Left forelimb (tissue), 1 donor: ENCODE measurements at regions not wholly inside any gene's neighbourhood (a gene's known extent, or its start where the extent isn't known, plus 50 kb on each side); places are given as distances from the start of the nearest gene placed in this dataset.

Experiments
- DNase-seq: peaks from one replicate; pipeline ENCODE4 v3.0.0-alpha.2; 2018; ENCODE audit warnings: low spot score

GRCh38 chr7:41294556-41295454, 408.1 kb downstream of the INHBA start:
- no peak for DNase-seq

DNA sequence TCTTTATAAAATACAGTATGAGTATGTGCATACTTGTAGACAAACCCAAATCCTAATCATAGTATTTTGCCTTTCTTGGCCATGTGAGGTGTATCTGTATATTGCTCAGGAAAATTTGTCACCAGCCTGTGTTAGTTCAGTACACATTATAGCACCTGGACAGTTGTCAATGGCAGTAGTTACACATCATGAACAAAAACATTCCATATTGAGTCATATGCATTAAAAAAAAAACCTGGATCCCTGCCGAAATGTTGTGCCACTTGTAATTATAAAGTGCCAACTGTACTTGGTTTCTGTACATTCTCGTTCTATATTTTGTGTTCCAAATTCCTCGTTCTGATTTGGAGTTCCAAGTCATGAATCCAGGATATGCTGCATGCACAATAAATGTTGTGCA, 410.4 kb downstream of the INHBA start:
- DNase-seq, result no peak

- no peak for DNase-seq
Observed at GRCh38 chr7:41287559-41288335, 415.1 kb downstream of the INHBA start.

DNA sequence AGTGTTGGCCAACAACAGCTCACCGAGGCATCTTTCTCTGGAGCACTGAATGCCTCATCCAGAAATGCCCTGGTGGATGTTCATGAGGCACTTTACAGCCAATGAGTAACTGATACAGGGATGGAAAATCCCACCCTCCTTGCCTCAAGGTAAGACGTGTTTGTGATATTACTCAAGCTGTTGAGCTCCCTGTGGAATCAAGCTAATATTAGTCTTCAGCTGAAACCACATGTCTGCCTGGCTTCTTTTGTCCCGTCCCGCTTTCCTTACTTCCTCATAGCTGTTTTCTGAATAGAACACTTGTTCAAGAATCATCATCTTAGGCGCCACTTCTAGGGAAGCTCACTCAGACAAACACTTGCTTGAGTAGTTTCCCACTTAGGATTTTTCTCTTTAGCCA, 422.4 kb downstream of the INHBA start:
- no peak for DNase-seq

DNA sequence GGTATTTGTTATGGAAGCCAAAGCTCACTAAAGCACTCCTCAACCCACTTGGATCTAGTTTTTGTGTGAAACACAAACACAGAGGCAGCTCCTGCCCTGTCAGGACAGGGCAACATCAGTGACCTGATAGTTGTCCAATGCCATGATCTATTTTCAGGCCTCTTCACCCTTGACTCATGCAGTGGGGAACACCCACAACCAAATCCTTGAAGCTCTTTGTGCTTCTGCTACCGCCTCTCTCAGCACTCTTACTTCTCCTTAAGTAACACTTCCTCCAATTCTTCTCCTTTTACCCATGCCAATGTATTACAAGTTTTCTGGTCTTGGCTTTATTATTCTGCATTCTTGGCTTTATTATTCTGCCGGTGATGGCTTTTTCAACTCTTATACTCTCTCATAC, 425.3 kb downstream of the INHBA start:
- no peak for DNase-seq

GRCh38 chr7:41275255-41275654, 427.6 kb downstream of the INHBA start:
- DNase-seq, result no peak

DNA sequence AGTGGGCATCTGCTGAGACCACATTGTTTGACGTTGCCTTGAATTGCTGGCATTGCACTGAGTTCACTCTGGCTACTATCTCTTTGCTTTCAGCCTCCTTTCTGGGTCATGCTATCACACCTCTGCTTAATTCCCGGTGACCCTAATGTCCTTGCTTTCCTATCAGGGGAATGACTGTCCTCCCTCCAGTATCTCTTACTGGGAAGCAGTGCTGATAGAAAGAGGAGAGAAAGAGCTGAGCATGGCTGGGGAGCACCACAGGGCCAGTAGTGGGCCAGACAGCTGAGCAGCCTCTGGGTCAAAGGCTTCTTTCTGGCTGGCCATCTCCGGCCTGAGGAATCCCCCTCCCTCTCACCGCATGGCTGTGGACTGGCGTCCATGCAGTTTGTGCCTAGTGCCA, 428.7 kb downstream of the INHBA start:
- no peak for DNase-seq

- no peak for DNase-seq
Observed at GRCh38 chr7:41272664-41273063, 430.2 kb downstream of the INHBA start.

GRCh38 chr7:41268878-41269277, 434.0 kb downstream of the INHBA start:
- DNase-seq, result no peak

GRCh38 chr7:41261080-41261479, 441.8 kb downstream of the INHBA start:
- no peak for DNase-seq

DNA sequence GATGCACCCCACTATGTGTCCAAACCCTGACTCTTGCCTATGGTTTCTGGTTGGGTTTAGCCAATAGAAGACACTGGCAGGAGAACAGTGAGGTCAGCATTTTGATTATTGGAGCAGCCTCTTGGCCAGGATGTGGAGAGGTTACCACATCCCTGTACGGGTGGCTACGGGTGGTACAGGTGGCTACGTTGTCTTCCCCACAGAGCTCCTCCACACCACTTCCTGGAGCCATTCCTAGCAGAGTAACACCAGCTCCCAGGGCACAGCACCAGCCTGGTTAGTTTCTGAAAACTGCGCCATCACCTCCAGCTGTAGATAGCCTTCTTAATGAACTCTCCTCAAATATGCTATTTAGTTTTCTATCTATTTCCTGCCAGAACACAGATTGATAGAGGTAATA, 445.2 kb downstream of the INHBA start:
- DNase-seq, result no peak

- no peak for DNase-seq
Observed at GRCh38 chr7:41256186-41256945, 446.5 kb downstream of the INHBA start.

- no peak for DNase-seq
Observed at GRCh38 chr7:41255716-41256115, 447.2 kb downstream of the INHBA start.

DNA sequence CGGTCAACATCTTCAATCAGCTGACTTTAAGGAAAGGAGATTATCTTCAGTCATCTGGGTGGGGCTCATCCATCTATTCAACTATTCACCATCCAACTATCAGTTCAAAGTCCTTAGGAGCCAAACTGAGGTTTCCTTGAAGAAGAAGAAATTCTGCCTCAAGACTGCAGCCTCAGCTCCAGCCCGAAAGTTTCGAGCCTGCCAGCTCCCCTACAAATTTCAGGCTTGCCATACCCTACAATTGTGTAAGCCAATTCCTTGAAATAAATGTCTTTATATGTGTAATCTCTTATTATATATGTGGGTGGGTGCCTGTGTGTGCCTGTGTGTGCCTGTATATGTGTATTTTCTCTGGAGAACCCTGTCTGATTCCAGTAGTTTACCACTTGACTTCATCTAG, 447.8 kb downstream of the INHBA start:
- DNase-seq, result no peak

- no peak for DNase-seq
Observed at GRCh38 chr7:41252957-41253356, 449.9 kb downstream of the INHBA start.

- no peak for DNase-seq
Observed at GRCh38 chr7:41252551-41252950, 450.3 kb downstream of the INHBA start.

GRCh38 chr7:41247143-41247865, 455.6 kb downstream of the INHBA start:
- no peak for DNase-seq

DNA sequence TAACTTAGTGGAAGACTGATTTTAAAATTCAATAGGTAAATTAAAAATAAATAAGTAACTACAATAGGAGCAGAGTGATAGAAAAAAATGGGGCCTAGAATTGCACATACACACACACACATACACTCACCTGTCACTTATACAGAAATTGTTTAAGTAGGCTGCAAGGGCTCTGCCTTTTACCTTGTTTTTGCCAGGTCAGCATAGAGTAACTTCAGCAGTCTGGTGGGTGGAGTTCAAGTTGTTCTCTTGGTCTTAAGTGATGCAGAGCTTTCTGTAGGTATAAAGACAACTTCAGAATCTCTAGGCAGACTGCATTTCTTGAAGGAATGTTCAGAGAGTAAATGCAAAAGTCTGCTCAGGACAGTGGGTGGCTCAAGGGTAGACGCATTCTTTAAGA, 457.0 kb downstream of the INHBA start:
- DNase-seq, result no peak

DNA sequence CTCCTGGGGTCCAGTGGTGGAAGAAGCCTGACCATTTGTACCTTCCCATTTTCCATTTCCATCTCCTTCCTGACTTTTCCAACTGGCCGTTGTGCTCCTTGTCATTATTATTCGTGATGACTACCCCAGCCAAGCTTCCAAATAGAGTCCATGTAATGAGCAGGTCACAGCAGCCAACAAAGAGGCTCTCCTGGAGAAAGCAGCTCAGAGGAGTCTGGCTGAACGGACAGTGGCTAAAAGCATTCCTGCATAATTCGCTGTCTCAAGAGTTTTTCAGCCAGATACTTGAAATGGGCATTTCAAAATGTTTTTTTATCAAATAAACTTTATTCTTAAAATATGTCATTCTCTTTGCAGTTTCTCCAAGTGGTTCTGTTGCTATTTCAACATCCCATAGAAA, 458.6 kb downstream of the INHBA start:
- DNase-seq, result no peak

DNA sequence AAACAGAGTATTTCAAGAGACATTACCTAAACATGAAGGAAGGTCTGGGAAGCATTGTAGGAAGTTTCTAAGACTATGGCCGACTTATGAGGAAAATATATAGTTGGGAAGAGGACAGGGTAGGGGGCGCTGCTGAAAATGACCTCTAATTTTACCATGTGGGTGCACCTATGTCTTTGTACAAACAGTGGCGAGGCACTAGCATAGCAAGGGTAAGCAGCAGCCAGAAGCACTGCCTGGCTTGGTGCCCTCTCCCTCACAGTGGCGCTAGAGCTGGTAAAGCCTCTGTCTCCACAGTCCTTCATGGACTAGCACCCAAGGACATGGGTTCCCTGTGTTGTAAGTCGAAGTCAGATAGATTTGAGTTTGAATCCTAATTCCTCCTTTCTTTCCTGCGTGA, 461.2 kb downstream of the INHBA start:
- DNase-seq, result no peak

GRCh38 chr7:41239596-41239995, 463.3 kb downstream of the INHBA start:
- no peak for DNase-seq

- DNase-seq, result no peak
Observed at GRCh38 chr7:41238851-41239331, 464.0 kb downstream of the INHBA start.
